ENCODE measurements at regions not wholly inside any gene's neighbourhood (a gene's known extent, or its start where the extent isn't known, plus 50 kb on each side); places are given as distances from the start of the nearest gene placed in this dataset.

DNA sequence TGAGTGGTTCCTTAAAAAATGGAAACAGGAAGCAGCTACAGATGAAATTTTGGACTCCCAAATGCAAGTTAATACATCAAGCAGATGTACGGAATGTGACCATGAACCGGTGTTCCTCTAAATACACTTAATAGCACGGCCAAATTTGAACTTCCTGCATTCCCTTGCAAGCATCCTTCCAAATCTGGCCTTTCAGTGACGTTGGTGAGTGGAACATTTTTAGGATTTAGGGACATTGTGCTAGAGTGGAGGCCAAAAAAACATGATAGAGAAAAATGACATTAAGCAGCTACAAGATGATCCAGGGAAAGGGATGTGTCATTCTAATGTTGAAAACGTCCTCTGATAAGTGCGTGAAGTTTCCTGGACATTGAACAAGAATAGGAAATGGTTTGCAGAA lies 62.1 kb downstream of the CTAGE1 start:
- intact Hi-C loops (cut with micrococcal nuclease) = no loop called here
- ATAC-seq (peak; percentile 81), DNase-seq (no peak)

DNA sequence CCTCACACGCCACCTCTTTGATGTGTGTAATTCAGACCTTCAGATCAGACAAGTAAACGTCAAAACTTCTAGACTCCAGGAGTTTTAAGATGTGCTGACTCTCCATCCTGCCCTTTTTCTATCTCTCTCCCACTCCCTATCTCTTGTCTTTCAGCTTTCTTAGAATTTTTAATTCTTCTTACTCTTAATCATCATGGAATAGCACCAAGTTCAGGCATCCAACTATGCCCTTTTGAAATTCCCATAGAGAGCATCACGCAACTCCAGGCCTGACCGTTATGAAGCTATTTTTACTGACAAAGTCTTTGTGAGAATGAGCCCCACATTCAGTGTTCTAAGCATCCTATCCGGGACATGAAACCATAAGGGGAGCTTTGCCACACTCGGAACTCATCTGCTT lies 62.6 kb downstream of the CTAGE1 start:
- ATAC-seq = peak; percentile 28
- DNase-seq = no peak
- intact Hi-C loops (cut with micrococcal nuclease) = no loop called here

- no peak for ATAC-seq
- intact Hi-C loops (cut with micrococcal nuclease) = loop anchor here (10.0 kb wide), 1 partner anchor 75 kb away; no protein-coding TSS in a partner anchor
- DNase-seq = no peak
These were observed 67.7 kb downstream of the CTAGE1 start for GRCh38 chr18:22349966-22350365.

DNA sequence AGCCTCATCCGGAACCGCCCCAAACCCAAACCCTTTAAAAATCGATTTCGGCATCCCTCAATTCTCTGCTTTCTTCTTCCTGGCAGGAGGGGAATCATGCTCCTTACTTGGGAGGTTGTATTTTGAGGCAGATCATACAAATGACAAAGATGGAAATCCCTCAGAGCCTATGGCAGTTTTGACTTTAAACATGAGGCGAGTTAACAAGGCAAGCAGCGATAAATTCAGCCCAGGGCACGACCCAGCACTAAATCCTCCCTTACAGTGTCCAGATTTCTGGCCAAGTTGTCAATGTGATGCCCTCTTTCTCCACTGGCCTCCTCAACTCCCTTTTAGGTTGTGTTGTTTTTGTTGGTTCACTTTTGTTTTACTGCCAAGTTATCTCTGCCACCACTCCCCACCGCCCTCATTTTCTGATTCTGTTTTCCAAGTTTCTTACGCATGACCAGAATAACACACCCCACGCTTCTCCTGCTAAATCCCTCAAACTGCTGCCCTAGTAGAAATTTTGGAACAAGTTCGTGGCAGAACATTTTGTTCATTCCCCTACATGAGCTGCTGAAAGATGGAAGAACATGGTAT lies 68.3 kb downstream of the CTAGE1 start:
- no peak for DNase-seq
- ATAC-seq = peak; percentile 22
- intact Hi-C loops (cut with micrococcal nuclease) = loop anchor here (10.0 kb wide), 1 partner anchor 75 kb away; no protein-coding TSS in a partner anchor

- intact Hi-C loops (cut with micrococcal nuclease) = loop anchor here (10.0 kb wide), 1 partner anchor 74 kb away; no protein-coding TSS in a partner anchor
- peak; percentile 89 for DNase-seq
- ATAC-seq = peak; percentile 75
These were observed 69.0 kb downstream of the CTAGE1 start for GRCh38 chr18:22348521-22349316.

DNA sequence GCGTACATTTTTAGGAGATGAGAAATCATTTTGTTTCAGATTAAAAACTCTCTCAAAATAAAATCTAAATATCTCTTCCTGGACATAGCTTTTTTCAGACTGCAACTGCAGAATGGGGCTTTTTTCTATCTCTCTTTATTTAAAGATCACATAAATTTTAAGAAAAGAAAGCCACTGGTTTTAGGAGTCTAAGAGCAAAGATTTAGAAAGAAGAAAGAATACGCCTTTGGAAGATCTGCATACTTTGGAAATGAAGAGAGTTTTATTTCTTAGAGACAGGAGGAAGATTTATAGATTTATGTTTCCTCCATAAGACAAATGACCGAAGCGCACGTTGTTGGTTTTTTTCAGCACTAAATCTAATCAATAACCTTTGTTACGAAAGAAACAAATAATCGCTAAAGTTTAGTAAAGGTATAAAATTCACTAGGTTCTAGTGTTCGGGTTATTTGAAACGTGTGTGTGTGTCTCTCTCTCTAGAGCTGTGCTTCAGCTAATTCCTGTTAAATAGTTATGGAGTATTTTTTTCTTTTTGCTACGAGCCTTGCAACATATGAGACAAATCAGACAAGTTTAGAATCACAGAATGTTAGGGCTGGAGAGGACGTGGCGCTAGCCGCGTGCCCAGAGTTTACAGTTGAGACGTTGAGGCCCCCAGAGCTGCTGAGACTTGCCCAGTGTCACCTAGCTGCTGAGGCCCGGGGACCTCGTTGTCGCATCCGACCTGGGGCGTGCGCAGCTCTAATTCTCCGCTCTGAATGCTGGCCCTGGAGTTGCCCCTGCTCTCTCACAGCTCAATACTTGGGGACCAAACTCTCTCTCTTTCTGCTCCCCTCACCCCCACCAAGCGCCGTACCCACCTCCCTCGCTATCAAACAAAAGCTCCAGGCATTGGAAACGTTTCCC lies 69.9 kb downstream of the CTAGE1 start:
- DNase-seq (peak; percentile 68), ATAC-seq (peak; percentile 33)
- intact Hi-C loops (cut with micrococcal nuclease) = loop anchor here (10.0 kb wide), 1 partner anchor 73 kb away; no protein-coding TSS in a partner anchor

DNA sequence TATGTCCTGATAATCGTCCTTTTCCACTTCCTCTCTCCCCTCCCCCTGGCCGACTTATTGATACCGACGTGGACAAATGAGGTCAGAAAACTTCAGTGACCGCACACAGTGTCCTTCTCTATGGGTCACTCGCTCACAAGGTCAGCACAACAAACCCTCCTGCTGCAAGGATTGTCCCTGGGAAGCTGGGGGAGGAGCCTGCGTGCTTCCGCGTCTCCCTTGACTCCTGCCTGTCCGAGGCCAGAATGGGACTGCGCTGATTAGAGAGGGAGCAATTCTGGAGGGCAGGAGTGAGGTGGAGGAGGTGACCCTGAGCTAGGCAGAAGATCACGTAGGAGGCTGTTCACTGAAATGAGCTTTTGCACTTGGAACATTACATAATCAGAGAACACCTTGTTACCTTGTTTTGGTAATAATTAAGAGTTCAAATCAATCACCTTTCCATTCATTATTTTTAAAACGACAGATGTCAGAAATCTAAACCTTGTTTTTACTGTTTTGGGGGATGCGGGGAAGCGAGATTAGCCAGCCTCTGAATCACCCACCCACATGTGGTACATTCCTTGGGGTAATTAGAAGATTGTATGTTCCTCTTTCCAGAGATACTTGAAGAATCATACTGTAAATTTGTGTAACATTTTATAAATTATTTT lies 70.6 kb downstream of the CTAGE1 start:
- peak; percentile 90 for DNase-seq
- intact Hi-C loops (cut with micrococcal nuclease) = loop anchor here (10.0 kb wide), 1 partner anchor 72 kb away; no protein-coding TSS in a partner anchor
- peak; percentile 85 for ATAC-seq

DNA sequence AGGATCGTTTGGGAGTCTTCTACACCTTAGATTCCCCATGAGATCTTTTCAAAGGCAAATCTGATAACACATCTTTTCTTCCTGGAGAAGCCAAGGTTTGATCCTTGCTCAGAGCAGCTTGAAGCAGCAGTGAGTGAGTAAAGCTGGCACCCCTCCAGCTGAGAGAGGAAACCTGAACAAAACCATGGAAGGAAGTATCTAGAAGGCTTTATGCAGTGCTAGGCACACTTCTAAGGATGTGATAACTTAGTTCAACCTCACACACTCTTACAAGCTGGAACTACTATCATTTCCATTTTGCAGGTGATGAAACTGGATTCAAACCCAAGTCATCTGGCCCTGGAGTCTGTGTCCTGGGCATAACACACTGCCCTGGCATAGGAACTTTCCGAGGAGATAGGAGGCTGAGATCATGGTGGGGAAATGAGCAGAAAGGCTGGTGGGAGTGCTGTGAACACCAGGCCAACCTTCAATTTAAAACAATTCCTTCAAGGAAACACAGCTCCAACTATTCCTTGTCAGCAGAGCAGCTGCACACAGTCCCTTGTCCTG lies 71.2 kb downstream of the CTAGE1 start:
- DNase-seq (peak; percentile 55), ATAC-seq (peak; percentile 19)
- intact Hi-C loops (cut with micrococcal nuclease) = loop anchor here (10.0 kb wide), 1 partner anchor 72 kb away; no protein-coding TSS in a partner anchor

- ATAC-seq (no peak), DNase-seq (no peak)
- intact Hi-C loops (cut with micrococcal nuclease) = loop anchor here (10.0 kb wide), 1 partner anchor 71 kb away; no protein-coding TSS in a partner anchor
These were observed 72.0 kb downstream of the CTAGE1 start for GRCh38 chr18:22345718-22346117.

DNA sequence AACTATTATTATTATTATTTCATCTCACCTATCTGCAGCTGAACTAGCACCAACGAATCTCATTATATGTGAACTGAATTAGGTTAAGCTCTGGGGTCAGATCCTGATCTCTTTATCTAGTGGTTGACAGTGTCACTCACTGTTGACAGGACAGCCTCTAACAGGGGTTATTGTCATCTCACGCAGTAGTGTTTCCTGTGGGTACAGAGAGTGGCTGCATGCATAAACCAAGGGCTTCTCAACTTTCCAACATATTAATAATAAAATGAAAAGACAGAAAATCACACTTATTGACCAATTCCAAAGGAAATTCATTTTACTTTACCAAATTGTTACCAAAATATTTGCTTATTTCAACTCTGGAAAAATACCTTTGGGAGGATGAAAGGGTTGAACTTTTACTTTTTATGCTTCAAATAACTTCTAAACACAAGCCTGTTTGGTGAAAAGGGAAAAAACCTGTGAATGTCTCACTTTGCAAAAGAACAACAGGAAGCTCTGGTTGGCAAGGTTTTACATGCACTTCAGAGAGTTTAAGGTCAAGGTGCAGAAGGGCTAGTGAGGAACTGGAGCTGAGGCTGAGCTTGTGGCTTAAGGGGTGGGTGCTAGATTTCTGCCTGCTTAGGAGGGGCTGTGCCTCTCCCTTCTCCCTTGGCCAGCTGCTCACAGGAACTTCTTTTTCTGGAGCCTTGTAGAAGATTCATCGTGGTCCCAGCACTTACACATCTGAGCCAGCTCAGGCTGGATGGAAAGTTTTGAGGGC lies 72.6 kb downstream of the CTAGE1 start:
- ATAC-seq = no peak
- intact Hi-C loops (cut with micrococcal nuclease) = loop anchor here (10.0 kb wide), 1 partner anchor 70 kb away; no protein-coding TSS in a partner anchor
- DNase-seq = no peak

GRCh38 chr18:22344445-22344844 lies 73.3 kb downstream of the CTAGE1 start:
- no peak for ATAC-seq
- DNase-seq = no peak
- intact Hi-C loops (cut with micrococcal nuclease) = loop anchor here (10.0 kb wide), 1 partner anchor 70 kb away; no protein-coding TSS in a partner anchor

GRCh38 chr18:22343613-22344012 lies 74.1 kb downstream of the CTAGE1 start:
- DNase-seq = no peak
- intact Hi-C loops (cut with micrococcal nuclease) = loop anchor here (10.0 kb wide), 1 partner anchor 69 kb away; no protein-coding TSS in a partner anchor
- no peak for ATAC-seq

DNA sequence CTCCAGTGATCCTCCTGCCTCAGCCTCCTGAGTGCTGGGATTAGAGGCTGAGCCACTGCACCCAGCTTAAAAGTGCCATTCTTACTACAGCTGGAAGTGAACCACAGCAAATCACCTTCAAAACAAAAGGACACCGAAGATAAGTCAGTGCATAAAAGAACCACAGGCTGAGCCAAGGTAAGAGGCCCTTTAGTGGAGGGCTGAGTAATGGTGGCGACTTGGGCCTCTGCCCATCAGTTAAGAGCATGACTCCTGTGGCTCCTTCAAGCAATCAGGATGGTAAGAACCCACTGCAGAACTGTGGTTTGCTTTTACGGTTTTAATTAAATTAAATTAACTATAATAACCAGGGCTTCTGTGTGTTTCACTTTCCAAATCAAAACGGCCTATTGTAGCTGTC lies 75.1 kb downstream of the CTAGE1 start:
- ATAC-seq (no peak), DNase-seq (no peak)
- intact Hi-C loops (cut with micrococcal nuclease) = loop anchor here (10.0 kb wide), 1 partner anchor 68 kb away; no protein-coding TSS in a partner anchor

DNA sequence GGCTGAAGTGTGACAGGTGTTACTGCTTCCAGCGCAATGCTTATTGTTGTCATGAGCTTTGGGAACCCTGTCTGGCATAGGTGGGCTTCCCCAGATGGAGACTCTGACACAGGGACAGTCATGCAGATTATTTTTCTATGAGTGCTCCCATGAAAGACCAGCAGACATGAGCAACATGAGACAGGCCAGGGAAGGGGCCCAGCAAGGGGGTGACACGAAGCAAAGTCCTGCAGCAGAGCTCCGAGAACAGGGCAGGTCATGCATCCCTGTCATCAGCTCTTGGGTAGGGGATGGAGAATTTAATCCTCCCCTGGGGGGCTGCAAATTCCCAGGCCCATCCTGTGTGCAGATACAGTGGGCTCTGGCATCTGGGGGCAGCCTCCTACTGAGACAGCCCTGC lies 77.4 kb downstream of the CTAGE1 start:
- intact Hi-C loops (cut with micrococcal nuclease) = loop anchor here (10.0 kb wide), 1 partner anchor 66 kb away; no protein-coding TSS in a partner anchor
- no peak for ATAC-seq
- DNase-seq = no peak

GRCh38 chr18:22339913-22340312 lies 77.8 kb downstream of the CTAGE1 start:
- intact Hi-C loops (cut with micrococcal nuclease) = loop anchor here (10.0 kb wide), 1 partner anchor 65 kb away; no protein-coding TSS in a partner anchor
- DNase-seq = no peak
- peak; percentile 50 for ATAC-seq

DNA sequence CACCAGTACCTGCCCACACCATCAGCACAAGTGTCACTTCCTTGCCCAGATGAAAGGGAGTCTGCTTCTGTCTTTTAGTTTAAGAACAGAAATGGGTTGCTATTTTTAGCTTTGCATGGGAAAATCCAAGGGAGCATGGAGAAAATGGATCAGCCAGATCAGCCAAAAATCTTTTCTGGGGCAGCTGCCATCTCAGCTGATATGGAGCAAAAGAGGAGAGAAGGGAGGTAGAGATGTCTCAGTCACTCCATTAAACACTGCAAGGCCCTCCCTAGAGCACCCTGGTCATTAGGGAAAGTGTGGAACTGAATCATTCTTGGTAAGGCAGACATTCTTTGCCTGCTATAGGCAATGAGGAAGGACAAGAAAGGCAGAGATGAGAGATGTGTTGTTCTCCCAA lies 79.9 kb downstream of the CTAGE1 start:
- intact Hi-C loops (cut with micrococcal nuclease) = no loop called here
- DNase-seq (no peak), ATAC-seq (no peak)

- intact Hi-C loops (cut with micrococcal nuclease) = no loop called here
- no peak for DNase-seq
- no peak for ATAC-seq
These were observed 80.4 kb downstream of the CTAGE1 start for GRCh38 chr18:22337306-22337705.

DNA sequence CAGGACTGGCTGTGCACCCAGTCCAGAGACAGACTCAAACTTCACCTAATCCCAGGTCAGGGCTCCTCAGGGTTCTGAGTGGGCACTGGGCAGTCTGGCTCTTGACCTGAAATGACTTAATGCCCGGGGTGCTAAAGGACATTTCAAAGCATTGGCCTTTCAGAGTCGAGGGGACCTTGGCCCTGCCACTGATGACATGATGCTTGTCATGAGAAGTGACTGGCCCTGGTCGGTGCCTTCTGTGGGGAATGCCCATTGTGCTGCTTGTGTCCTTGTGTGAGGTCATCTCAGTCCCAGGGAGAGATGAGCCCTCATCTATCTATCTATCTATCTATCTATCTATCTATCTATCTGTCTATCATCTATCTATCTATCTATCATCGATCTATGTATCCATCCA lies 81.3 kb downstream of the CTAGE1 start:
- no peak for ATAC-seq
- no peak for DNase-seq
- intact Hi-C loops (cut with micrococcal nuclease) = no loop called here
